ENCODE measurements at regions not wholly inside any gene's neighbourhood (a gene's known extent, or its start where the extent isn't known, plus 50 kb on each side); places are given as distances from the start of the nearest gene placed in this dataset.

DNA sequence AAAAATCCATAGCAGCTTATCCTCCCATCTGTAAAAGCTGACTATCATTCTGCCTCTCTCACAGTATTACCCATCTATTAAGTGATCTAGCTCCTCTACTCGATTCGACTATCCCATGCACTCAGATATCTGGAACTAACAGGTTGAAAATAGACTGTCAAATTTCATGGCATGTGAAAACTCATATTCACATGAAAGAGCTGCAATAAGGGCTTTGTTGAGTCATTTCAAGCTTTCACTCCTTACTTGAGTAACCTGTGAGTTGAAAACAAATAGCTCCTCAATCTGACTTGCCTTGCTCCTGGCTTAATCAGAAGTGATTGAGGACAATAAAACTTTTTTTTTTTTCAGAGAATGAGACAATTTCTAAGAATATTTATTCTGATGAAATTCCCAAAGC lies 192.4 kb upstream of the ERBB4 start:
- no peaks in the 10 kb centered on the region for H3K36me3 ChIP-seq (ENCODE audit: insufficient read depth, low read length)
- H3K4me3 ChIP-seq (ENCODE audit: low read length, poor library complexity, severe bottlenecking) = no peak overlapping the region
- H3K27me3 ChIP-seq (ENCODE audit: insufficient read depth, low read length, poor library complexity, severe bottlenecking) = no peaks in the 10 kb centered on the region
- no peak overlapping the region for H3K9ac ChIP-seq (ENCODE audit: low read depth, low read length, poor library complexity, severe bottlenecking)
- H4K20me1 ChIP-seq (ENCODE audit: insufficient read depth, low read length, poor library complexity, severe bottlenecking) = no peaks in the 10 kb centered on the region
- H3K9me3 ChIP-seq (ENCODE audit: insufficient read depth, low read depth, low read length) = no peaks in the 10 kb centered on the region
- no peaks in the 10 kb centered on the region for H3K79me2 ChIP-seq (ENCODE audit: insufficient read depth, low read length)
- no peak overlapping the region for H3K4me2 ChIP-seq (ENCODE audit: low read depth, low read length, poor library complexity, severe bottlenecking)
- TF ChIP-seq CTCF (conservative IDR thresholded peaks at IDR 0.05; ENCODE audit: low read length) (no peak), EZH2phosphoT487 (IDR thresholded peaks at IDR 0.05; ENCODE audit: borderline replicate concordance) (no peak)
- H3K4me1 ChIP-seq (ENCODE audit: insufficient read depth, low read length, poor library complexity, severe bottlenecking) = no peaks in the 10 kb centered on the region
- H3F3A ChIP-seq (ENCODE audit: low read depth) = no peaks in the 10 kb centered on the region
- no peaks in the 10 kb centered on the region for H3K9me2 ChIP-seq (replicated peaks; ENCODE audit: low read depth, low read length)
- no peak overlapping the region for H2AFZ ChIP-seq (ENCODE audit: low read length)

GRCh38 chr2:212728717-212729116 lies 190.1 kb upstream of the ERBB4 start:
- TF ChIP-seq EZH2phosphoT487 (IDR thresholded peaks at IDR 0.05; ENCODE audit: borderline replicate concordance) (no peak), CTCF (conservative IDR thresholded peaks at IDR 0.05; ENCODE audit: low read length) (no peak)
- Histone ChIP-seq H3K79me2 (ENCODE audit: insufficient read depth, low read length) (no peaks in the 10 kb centered on the region), H2AFZ (ENCODE audit: low read length) (no peak overlapping the region), H3K9ac (ENCODE audit: low read depth, low read length, poor library complexity, severe bottlenecking) (no peak overlapping the region), H3K4me2 (ENCODE audit: low read depth, low read length, poor library complexity, severe bottlenecking) (no peak overlapping the region), H3K9me3 (ENCODE audit: insufficient read depth, low read depth, low read length) (no peaks in the 10 kb centered on the region), H3K27me3 (ENCODE audit: insufficient read depth, low read length, poor library complexity, severe bottlenecking) (no peaks in the 10 kb centered on the region), H3F3A (ENCODE audit: low read depth) (no peaks in the 10 kb centered on the region), H4K20me1 (ENCODE audit: insufficient read depth, low read length, poor library complexity, severe bottlenecking) (no peaks in the 10 kb centered on the region), H3K36me3 (ENCODE audit: insufficient read depth, low read length) (no peaks in the 10 kb centered on the region), H3K4me3 (ENCODE audit: low read length, poor library complexity, severe bottlenecking) (no peak overlapping the region), H3K9me2 (replicated peaks; ENCODE audit: low read depth, low read length) (no peaks in the 10 kb centered on the region), H3K4me1 (ENCODE audit: insufficient read depth, low read length, poor library complexity, severe bottlenecking) (peaks cover 9% of the 10 kb centered on the region)

GRCh38 chr2:212727751-212728150 lies 189.1 kb upstream of the ERBB4 start:
- no peaks in the 10 kb centered on the region for H4K20me1 ChIP-seq (ENCODE audit: insufficient read depth, low read length, poor library complexity, severe bottlenecking)
- H2AFZ ChIP-seq (ENCODE audit: low read length) = no peak overlapping the region
- no peaks in the 10 kb centered on the region for H3K9me3 ChIP-seq (ENCODE audit: insufficient read depth, low read depth, low read length)
- no peaks in the 10 kb centered on the region for H3K9me2 ChIP-seq (replicated peaks; ENCODE audit: low read depth, low read length)
- H3K4me1 ChIP-seq (ENCODE audit: insufficient read depth, low read length, poor library complexity, severe bottlenecking) = peaks cover 9% of the 10 kb centered on the region
- no peaks in the 10 kb centered on the region for H3K79me2 ChIP-seq (ENCODE audit: insufficient read depth, low read length)
- no peak overlapping the region for H3K9ac ChIP-seq (ENCODE audit: low read depth, low read length, poor library complexity, severe bottlenecking)
- no peaks in the 10 kb centered on the region for H3K27me3 ChIP-seq (ENCODE audit: insufficient read depth, low read length, poor library complexity, severe bottlenecking)
- no peak overlapping the region for H3K4me3 ChIP-seq (ENCODE audit: low read length, poor library complexity, severe bottlenecking)
- TF ChIP-seq CTCF (conservative IDR thresholded peaks at IDR 0.05; ENCODE audit: low read length) (no peak), EZH2phosphoT487 (IDR thresholded peaks at IDR 0.05; ENCODE audit: borderline replicate concordance) (no peak)
- no peaks in the 10 kb centered on the region for H3K36me3 ChIP-seq (ENCODE audit: insufficient read depth, low read length)
- no peaks in the 10 kb centered on the region for H3F3A ChIP-seq (ENCODE audit: low read depth)
- no peak overlapping the region for H3K4me2 ChIP-seq (ENCODE audit: low read depth, low read length, poor library complexity, severe bottlenecking)
